HEK293T (cell line): ENCODE measurements at regions not wholly inside any gene's neighbourhood (a gene's known extent, or its start where the extent isn't known, plus 50 kb on each side); places are given as distances from the start of the nearest gene placed in this dataset.

Experiments used
- CTCF ChIA-PET: fragments of 350-600 bp; formaldehyde crosslinking; extraction: SDS; loops from one replicate; lab custom pipeline; 2021; ENCODE audit warnings: antibody characterized with exemption, inconsistent platforms; lab: Yijun Ruan, JAX
- POLR2A ChIA-PET: fragments of 350-600 bp; formaldehyde crosslinking; extraction: SDS; loops from one replicate; lab custom pipeline; 2020; ENCODE audit warnings: antibody characterized with exemption, inconsistent platforms; lab: Yijun Ruan, JAX
- DNase-seq: peaks from one replicate; pipeline ENCODE4 v3.0.0; 2012; ENCODE audit warnings: mixed read lengths; ENCODE audit errors: extremely low spot score
- ARNT ChIP-seq: fragments of 450-650 bp; IDR thresholded peaks from 2 replicates; pipeline ENCODE4 v1.6.1; 2017; ENCODE audit warnings: mild to moderate bottlenecking
- BHLHE40 ChIP-seq: fragments of 450-650 bp; IDR thresholded peaks from 2 replicates; pipeline ENCODE4 v1.6.1; 2016; ENCODE audit warnings: mild to moderate bottlenecking, moderate library complexity, borderline replicate concordance
- CTBP1 ChIP-seq: fragments of 450-650 bp; IDR thresholded peaks from 2 replicates; pipeline ENCODE4 v1.6.1; 2016; ENCODE audit warnings: borderline replicate concordance
- ELF4 ChIP-seq: fragments of 450-650 bp; IDR thresholded peaks from 2 replicates; pipeline ENCODE4 v1.6.1; 2017; ENCODE audit warnings: antibody characterized with exemption
- FOXA1 ChIP-seq: fragments of 450-650 bp; IDR thresholded peaks from 2 replicates; pipeline ENCODE4 v1.6.1; 2016; ENCODE audit warnings: mild to moderate bottlenecking
- FOXK2 ChIP-seq: fragments of 450-650 bp; IDR thresholded peaks from 2 replicates; pipeline ENCODE4 v1.6.1; 2016; ENCODE audit warnings: mild to moderate bottlenecking
- FOXM1 ChIP-seq: fragments of 450-650 bp; IDR thresholded peaks from 2 replicates; pipeline ENCODE4 v1.6.1; 2017; ENCODE audit warnings: mild to moderate bottlenecking, borderline replicate concordance
- HDGF ChIP-seq: fragments of 450-650 bp; IDR thresholded peaks from 2 replicates; pipeline ENCODE4 v1.6.1; 2017; ENCODE audit warnings: antibody characterized with exemption, borderline replicate concordance
- L3MBTL2 ChIP-seq: fragments of 450-650 bp; conservative IDR thresholded peaks from 2 replicates; pipeline ENCODE4 v1.6.1; 2016; ENCODE audit warnings: mild to moderate bottlenecking
- LEF1 ChIP-seq: fragments of 450-650 bp; IDR thresholded peaks from 2 replicates; pipeline ENCODE4 v1.6.1; 2017; ENCODE audit warnings: mild to moderate bottlenecking, borderline replicate concordance
- NFRKB ChIP-seq: fragments of 450-650 bp; IDR thresholded peaks from 2 replicates; pipeline ENCODE4 v1.6.1; 2016; ENCODE audit warnings: mild to moderate bottlenecking, moderate library complexity
- SP1 ChIP-seq: fragments of 450-650 bp; IDR thresholded peaks from 2 replicates; pipeline ENCODE4 v1.6.1; 2017
- SUZ12 ChIP-seq: fragments of 450-650 bp; IDR thresholded peaks from 2 replicates; pipeline ENCODE4 v1.6.1; 2016; ENCODE audit warnings: mild to moderate bottlenecking
- TARDBP ChIP-seq: fragments of 450-650 bp; IDR thresholded peaks from 2 replicates; pipeline ENCODE4 v1.6.1; 2016
- ZNF384 ChIP-seq: fragments of 450-650 bp; IDR thresholded peaks from 2 replicates; pipeline ENCODE4 v1.6.1; 2016
- TF ChIP-seq, protein P1 (sequence below): fragments of 450-650 bp; IDR thresholded peaks from 2 replicates; pipeline ENCODE4 v1.6.1; 2016

DNA sequence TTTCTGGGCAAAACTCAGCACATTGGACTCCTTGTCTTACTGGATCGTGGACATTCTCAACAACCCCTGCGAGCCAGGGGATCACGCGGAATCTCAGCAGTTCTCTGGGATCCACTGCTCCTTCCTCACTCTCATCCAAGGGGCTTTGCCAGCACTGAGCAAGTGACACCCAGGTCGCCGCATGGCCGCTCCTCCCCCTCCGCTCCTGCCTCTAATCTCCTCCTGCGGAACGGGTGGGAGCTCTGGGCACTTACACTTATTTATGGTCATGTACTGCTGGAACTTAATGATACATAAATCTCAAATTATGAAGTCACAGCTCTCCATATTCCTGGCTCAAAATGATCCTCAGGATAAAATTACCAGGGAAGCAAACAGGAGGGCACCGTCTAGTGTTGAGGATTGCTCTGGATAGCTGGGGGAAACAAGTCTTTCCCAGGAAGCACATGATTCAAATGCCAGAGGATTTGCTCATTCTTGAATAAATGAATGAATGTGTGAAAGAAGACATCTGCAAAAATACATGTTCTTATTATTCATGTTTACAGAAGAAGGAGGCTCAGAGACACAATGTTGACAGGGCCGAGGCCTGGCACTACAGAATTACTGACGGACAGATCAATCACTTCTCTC, 1077.3 kb downstream of the TBC1D22A start:
- TF ChIP-seq HDGF (no peak), SP1 (no peak), ARNT (no peak), ZNF384 (no peak), FOXA1 (no peak), CTBP1 (no peak), NFRKB (no peak), BHLHE40 (no peak), FOXK2 (no peak), SUZ12 (no peak), L3MBTL2 (no peak), FOXM1 (no peak), TARDBP (no peak), LEF1 (no peak), ELF4 (no peak)
- TF ChIP-seq, protein P1, sequence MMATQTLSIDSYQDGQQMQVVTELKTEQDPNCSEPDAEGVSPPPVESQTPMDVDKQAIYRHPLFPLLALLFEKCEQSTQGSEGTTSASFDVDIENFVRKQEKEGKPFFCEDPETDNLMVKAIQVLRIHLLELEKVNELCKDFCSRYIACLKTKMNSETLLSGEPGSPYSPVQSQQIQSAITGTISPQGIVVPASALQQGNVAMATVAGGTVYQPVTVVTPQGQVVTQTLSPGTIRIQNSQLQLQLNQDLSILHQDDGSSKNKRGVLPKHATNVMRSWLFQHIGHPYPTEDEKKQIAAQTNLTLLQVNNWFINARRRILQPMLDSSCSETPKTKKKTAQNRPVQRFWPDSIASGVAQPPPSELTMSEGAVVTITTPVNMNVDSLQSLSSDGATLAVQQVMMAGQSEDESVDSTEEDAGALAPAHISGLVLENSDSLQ: no peak
- POLR2A ChIA-PET: no interaction called here
- CTCF ChIA-PET: no interaction called here
- DNase-seq: no peak

DNA sequence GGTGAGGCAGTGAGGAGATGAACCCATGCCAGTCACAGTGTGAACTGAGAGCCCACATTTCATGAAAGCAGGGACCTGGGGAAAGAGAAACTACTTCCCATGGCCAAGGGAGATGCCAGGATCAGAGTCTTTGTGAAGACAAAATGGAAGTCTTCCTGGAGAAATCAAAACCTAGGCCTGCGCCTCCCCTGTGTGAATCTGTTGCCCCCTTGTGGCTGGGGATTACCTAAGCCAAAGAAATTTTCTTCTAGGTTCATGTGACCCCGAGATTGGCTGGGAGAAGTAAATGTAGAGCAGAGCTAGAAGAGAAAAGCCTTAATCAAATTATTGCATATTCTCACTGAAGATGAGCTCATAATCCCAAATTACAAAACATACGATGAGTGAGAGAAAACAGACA, 1075.3 kb downstream of the TBC1D22A start:
- DNase-seq: no peak
- ChIA-PET CTCF (interaction anchor here (0.7 kb wide), 1 partner anchor 35 kb away, joined by 4 read pairs; no protein-coding TSS in a partner anchor), POLR2A (no interaction called here)
- no peak for TF ChIP-seq FOXA1
- TF ChIP-seq FOXK2: no peak
- TF ChIP-seq TARDBP: no peak
- TF ChIP-seq HDGF: no peak
- no peak for TF ChIP-seq LEF1
- no peak for TF ChIP-seq FOXM1
- no peak for TF ChIP-seq SP1
- TF ChIP-seq, protein P1: no peak
- TF ChIP-seq SUZ12: no peak
- no peak for TF ChIP-seq ZNF384
- TF ChIP-seq ELF4: no peak
- no peak for TF ChIP-seq NFRKB
- no peak for TF ChIP-seq ARNT
- no peak for TF ChIP-seq CTBP1
- no peak for TF ChIP-seq L3MBTL2
- TF ChIP-seq BHLHE40: no peak

DNA sequence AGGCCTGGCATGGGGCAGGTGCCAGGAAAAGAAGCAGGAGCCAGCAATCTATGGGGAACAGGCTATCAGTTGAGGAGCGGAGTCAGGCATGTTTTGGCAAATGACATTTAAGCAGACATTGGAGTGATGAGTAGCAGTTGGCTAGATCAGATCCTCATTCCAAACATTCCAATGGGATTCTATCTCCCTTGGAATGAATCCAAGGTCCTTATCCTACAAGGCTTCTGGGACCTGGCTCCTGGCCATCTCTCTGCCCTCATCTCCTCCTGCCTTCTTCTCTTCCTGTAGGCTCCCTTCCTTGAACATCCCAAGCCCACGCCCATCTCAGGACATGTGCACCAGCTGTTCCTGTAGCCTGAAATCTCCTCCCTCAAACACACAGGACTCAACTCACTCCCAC, 1074.5 kb downstream of the TBC1D22A start:
- no peak for TF ChIP-seq FOXA1
- no peak for TF ChIP-seq SUZ12
- TF ChIP-seq NFRKB: no peak
- no peak for TF ChIP-seq L3MBTL2
- no peak for TF ChIP-seq ELF4
- TF ChIP-seq LEF1: no peak
- TF ChIP-seq, protein P1: no peak
- no peak for TF ChIP-seq TARDBP
- TF ChIP-seq ARNT: no peak
- no peak for TF ChIP-seq HDGF
- TF ChIP-seq FOXK2: no peak
- POLR2A ChIA-PET: no interaction called here
- no peak for DNase-seq
- CTCF ChIA-PET: no interaction called here

DNA sequence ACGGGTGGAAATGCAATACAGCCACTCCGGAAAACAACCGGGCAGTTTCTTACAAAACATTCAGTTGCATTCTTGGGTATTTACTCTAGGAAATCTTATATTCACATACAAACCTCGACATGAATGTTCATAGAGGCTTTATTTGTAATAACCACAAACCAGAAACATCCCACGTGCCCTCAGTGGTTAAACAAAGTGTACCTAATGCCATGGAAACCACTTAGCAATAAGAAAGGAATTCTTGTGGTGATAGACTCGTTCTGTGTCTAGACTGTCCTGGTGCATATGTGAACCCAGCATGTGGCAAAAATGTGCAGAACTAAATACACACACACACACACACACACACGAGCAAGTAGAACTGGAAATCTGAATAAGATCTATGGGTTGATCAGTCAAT, 1073.3 kb downstream of the TBC1D22A start:
- no peak for TF ChIP-seq ZNF384
- no peak for TF ChIP-seq HDGF
- no peak for TF ChIP-seq NFRKB
- TF ChIP-seq CTBP1: no peak
- TF ChIP-seq TARDBP: no peak
- TF ChIP-seq, protein P1: no peak
- TF ChIP-seq BHLHE40: no peak
- no peak for TF ChIP-seq ELF4
- TF ChIP-seq FOXA1: no peak
- no peak for TF ChIP-seq FOXM1
- TF ChIP-seq FOXK2: no peak
- TF ChIP-seq L3MBTL2: no peak
- TF ChIP-seq SUZ12: no peak
- no peak for TF ChIP-seq LEF1
- no peak for TF ChIP-seq ARNT
- TF ChIP-seq SP1: no peak
- no peak for DNase-seq
- ChIA-PET CTCF (no interaction called here), POLR2A (no interaction called here)

DNA sequence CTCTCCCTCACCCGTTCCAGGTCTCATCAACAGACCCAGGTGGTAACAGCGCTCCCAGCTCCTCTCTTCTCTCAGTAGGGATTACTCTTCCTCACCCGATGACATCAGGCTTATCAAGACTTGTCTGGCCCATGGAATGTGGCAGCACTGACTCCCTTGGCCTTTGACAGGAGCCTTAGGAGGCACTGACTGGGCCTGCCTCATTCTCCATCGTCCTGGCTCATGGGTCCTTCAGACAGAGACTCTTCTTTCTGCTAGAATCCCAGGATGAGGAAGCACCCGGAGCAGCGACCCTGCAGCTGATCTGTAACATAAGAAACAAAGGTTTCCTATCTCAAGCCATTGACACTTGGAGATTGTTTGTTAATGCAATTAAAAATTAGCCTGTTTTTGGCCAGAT, 1063.6 kb downstream of the TBC1D22A start:
- no peak for TF ChIP-seq FOXA1
- TF ChIP-seq L3MBTL2: no peak
- no peak for TF ChIP-seq SUZ12
- TF ChIP-seq LEF1: no peak
- TF ChIP-seq, protein P1: no peak
- no peak for TF ChIP-seq ELF4
- TF ChIP-seq NFRKB: no peak
- no peak for TF ChIP-seq FOXM1
- TF ChIP-seq BHLHE40: no peak
- TF ChIP-seq HDGF: no peak
- TF ChIP-seq CTBP1: no peak
- no peak for TF ChIP-seq SP1
- TF ChIP-seq FOXK2: no peak
- no peak for TF ChIP-seq TARDBP
- TF ChIP-seq ZNF384: no peak
- TF ChIP-seq ARNT: no peak
- POLR2A ChIA-PET: no interaction called here
- no peak for DNase-seq
- CTCF ChIA-PET: no interaction called here
